H9 (cell line): ENCODE measurements at regions not wholly inside any gene's neighbourhood (a gene's known extent, or its start where the extent isn't known, plus 50 kb on each side); places are given as distances from the start of the nearest gene placed in this dataset.

ENCODE experiments used
- DNase-seq: peaks from one replicate; pipeline ENCODE4 v3.0.0-alpha.2; 2017
- H2AFZ ChIP-seq: one replicate; pipeline ENCODE4 v1.6.1; 2013; ENCODE audit warnings: mild to moderate bottlenecking, low read length, control low read depth, moderate library complexity
- H2AK5ac ChIP-seq: 2 replicates; pipeline ENCODE4 v1.6.1; 2013; ENCODE audit warnings: low read length, control low read depth, mixed read lengths; ENCODE audit not compliant: insufficient read length
- H2BK120ac ChIP-seq: one replicate; pipeline ENCODE4 v1.6.1; 2013; ENCODE audit warnings: low read depth, mild to moderate bottlenecking, low read length, control low read depth, inconsistent platforms; ENCODE audit not compliant: poor library complexity, severe bottlenecking
- H2BK12ac ChIP-seq: 2 replicates; pipeline ENCODE4 v1.6.1; 2013; ENCODE audit warnings: low read length, control low read depth, mixed read lengths, low read depth; ENCODE audit not compliant: insufficient read length
- H2BK15ac ChIP-seq: 2 replicates; pipeline ENCODE4 v1.6.1; 2013; ENCODE audit warnings: low read depth, low read length, control low read depth
- H2BK20ac ChIP-seq: one replicate; pipeline ENCODE4 v1.6.1; 2013; ENCODE audit warnings: low read depth, mild to moderate bottlenecking, low read length, control low read depth, inconsistent platforms; ENCODE audit not compliant: poor library complexity, severe bottlenecking
- H2BK5ac ChIP-seq: 2 replicates; pipeline ENCODE4 v1.6.1; 2013; ENCODE audit warnings: low read length, control low read depth, mixed read lengths; ENCODE audit not compliant: insufficient read length
- H3K14ac ChIP-seq: 2 replicates; pipeline ENCODE4 v1.6.1; 2013; ENCODE audit warnings: low read length, control low read depth; ENCODE audit not compliant: insufficient read depth
- H3K18ac ChIP-seq: 2 replicates; pipeline ENCODE4 v1.6.1; 2013; ENCODE audit warnings: low read depth, mild to moderate bottlenecking, mixed read lengths, low read length, control low read depth; ENCODE audit not compliant: insufficient read length
- H3K23ac ChIP-seq: 2 replicates; pipeline ENCODE4 v1.6.1; 2013; ENCODE audit warnings: low read length, control low read depth, mixed read lengths, low read depth; ENCODE audit not compliant: insufficient read length
- H3K23me2 ChIP-seq: 2 replicates; pipeline ENCODE4 v1.6.1; 2013; ENCODE audit warnings: low read depth, mild to moderate bottlenecking, mixed read lengths, low read length, control low read depth; ENCODE audit not compliant: insufficient read length, poor library complexity, severe bottlenecking
- H3K27ac ChIP-seq: 2 replicates; pipeline ENCODE4 v1.5.1; 2013; ENCODE audit warnings: low read length, control low read depth, mixed read lengths, low read depth; ENCODE audit not compliant: insufficient read length
- H3K27me3 ChIP-seq: 2 replicates; pipeline ENCODE4 v1.6.1; 2013; ENCODE audit warnings: low read length, control low read depth, inconsistent platforms; ENCODE audit not compliant: insufficient read depth
- H3K4ac ChIP-seq: 2 replicates; pipeline ENCODE4 v1.6.1; 2013; ENCODE audit warnings: low read depth, mild to moderate bottlenecking, control low read depth, inconsistent platforms, low read length, moderate library complexity
- H3K4me1 ChIP-seq: 2 replicates; pipeline ENCODE4 v1.6.1; 2013; ENCODE audit warnings: low read length, control low read depth, inconsistent platforms; ENCODE audit not compliant: insufficient read depth
- H3K4me2 ChIP-seq: 2 replicates; pipeline ENCODE4 v1.6.1; 2013; ENCODE audit warnings: low read length, control low read depth, mixed read lengths; ENCODE audit not compliant: insufficient read length, insufficient read depth
- H3K56ac ChIP-seq: 2 replicates; pipeline ENCODE4 v1.6.1; 2013; ENCODE audit warnings: low read depth, mild to moderate bottlenecking, mixed read lengths, low read length, control low read depth; ENCODE audit not compliant: insufficient read length
- H3K79me1 ChIP-seq: 2 replicates; pipeline ENCODE4 v1.6.1; 2013; ENCODE audit warnings: low read depth, mild to moderate bottlenecking, moderate library complexity, low read length, control low read depth, inconsistent platforms; ENCODE audit not compliant: insufficient read depth, poor library complexity, severe bottlenecking
- H3K79me2 ChIP-seq: 2 replicates; pipeline ENCODE4 v1.6.1; 2013; ENCODE audit warnings: low read length, control low read depth, inconsistent platforms; ENCODE audit not compliant: insufficient read depth
- H3K9ac ChIP-seq: 2 replicates; pipeline ENCODE4 v1.6.1; 2013; ENCODE audit warnings: low read length, control low read depth, mixed read lengths; ENCODE audit not compliant: insufficient read length; ENCODE audit errors: extremely low read depth
- H3K9me3 ChIP-seq: one replicate; pipeline ENCODE4 v1.6.1; 2013; ENCODE audit warnings: low read depth, low read length, inconsistent platforms; ENCODE audit not compliant: control insufficient read depth
- H3T11ph ChIP-seq: one replicate; pipeline ENCODE4 v1.6.1; 2013; ENCODE audit warnings: mild to moderate bottlenecking, low read length, control low read depth, inconsistent platforms
- H4K20me1 ChIP-seq: one replicate; pipeline ENCODE4 v1.6.1; 2013; ENCODE audit not compliant: control insufficient read depth, insufficient read length, insufficient read depth
- H4K5ac ChIP-seq: 2 replicates; pipeline ENCODE4 v1.6.1; 2013; ENCODE audit warnings: low read depth, mild to moderate bottlenecking, mixed read lengths, low read length, control low read depth; ENCODE audit not compliant: insufficient read length
- H4K8ac ChIP-seq: replicated peaks from 2 replicates; pipeline ENCODE4 v1.6.1; 2013; ENCODE audit warnings: low read length, control low read depth, mixed read lengths, low read depth; ENCODE audit not compliant: insufficient read length
- H4K91ac ChIP-seq: 2 replicates; pipeline ENCODE4 v1.6.1; 2013; ENCODE audit warnings: low read depth, mild to moderate bottlenecking, moderate library complexity, mixed read lengths, low read length, control low read depth; ENCODE audit not compliant: insufficient read length
- H3K27ac Mint-ChIP-seq, 3 experiments: 2 replicates in 2 of 3; 3 replicates in 1 of 3; pipeline ENCODE4 v1.8.0; 2020 to 2021; ENCODE audit warnings: mixed read lengths in 3 of 3, mild to moderate bottlenecking in 1 of 3, moderate library complexity in 1 of 3
- H3K27me3 Mint-ChIP-seq: 2 replicates; pipeline ENCODE4 v1.8.0; 2021; ENCODE audit warnings: low read depth, mild to moderate bottlenecking, moderate library complexity, mixed read lengths
- H3K36me3 Mint-ChIP-seq, 3 experiments: 2 replicates in 2 of 3; 3 replicates in 1 of 3; pipeline ENCODE4 v1.8.0; 2020 to 2021; ENCODE audit warnings: low read depth in 3 of 3, mixed read lengths in 3 of 3; ENCODE audit not compliant: insufficient read depth in 1 of 3
- H3K4me1 Mint-ChIP-seq, 2 experiments: 2 replicates each; pipeline ENCODE4 v1.8.0; 2020; ENCODE audit warnings: mixed read lengths in 2 of 2
- H3K4me3 Mint-ChIP-seq, 2 experiments: 2 replicates in 1 of 2; 3 replicates in 1 of 2; pipeline ENCODE4 v1.8.0; 2020 to 2021; ENCODE audit warnings: mild to moderate bottlenecking in 2 of 2, mixed read lengths in 2 of 2, moderate library complexity in 1 of 2
- H3K9me3 Mint-ChIP-seq, 2 experiments: 2 replicates in 1 of 2; 3 replicates in 1 of 2; pipeline ENCODE4 v1.8.0; 2020; ENCODE audit warnings: mild to moderate bottlenecking in 2 of 2, mixed read lengths in 2 of 2, moderate library complexity in 1 of 2
- WGBS: extraction: QIAGEN DNeasy Blood & Tissue Kit; methylation state at CpG from one replicate; pipeline ENCODE4 v1.1.7; 2013; ENCODE audit warnings: missing lambda C conversion rate, low lambda C conversion rate, mixed read lengths; ENCODE audit not compliant: insufficient read length; ENCODE audit errors: extremely low coverage; 5-methylcytosine and 5-hydroxymethylcytosine counted together
- TF ChIP-seq, protein P1 (sequence below): fragments of 200-600 bp; sonication (generic); conservative IDR thresholded peaks from 3 replicates; pipeline ENCODE4 v1.8.0; 2021; ENCODE audit warnings: antibody characterized with exemption, mild to moderate bottlenecking

GRCh38 chr2:58852243-58852642 is 611.1 kb upstream of the FANCL start:
- Histone ChIP-seq H4K20me1 (no peaks in the 10 kb centered on the region), H3K23ac (no peak overlapping the region), H2BK20ac (no peak overlapping the region), H3K18ac (no peak overlapping the region), H3K79me2 (no peaks in the 10 kb centered on the region), H3K4ac (no peak overlapping the region), H3K4me2 (no peak overlapping the region), H3K23me2 (no peaks in the 10 kb centered on the region), H3K27ac (no peak overlapping the region), H2BK12ac (no peak overlapping the region), H4K5ac (no peak overlapping the region), H3K27me3 (no peaks in the 10 kb centered on the region), H2AK5ac (no peak overlapping the region), H4K8ac (no peak overlapping the region), H3T11ph (no peak overlapping the region), H3K14ac (no peak overlapping the region), H2AFZ (no peak overlapping the region), H2BK5ac (no peak overlapping the region), H3K56ac (no peak overlapping the region), H2BK120ac (no peak overlapping the region), H4K91ac (no peak overlapping the region), H3K9ac (no peak overlapping the region), H3K9me3 (no peaks in the 10 kb centered on the region), H3K4me1 (peaks cover 4% of the 10 kb centered on the region; the same call in 1 of the 2 replicates), H2BK15ac (no peak overlapping the region), H3K79me1 (no peaks in the 10 kb centered on the region)
- Mint-ChIP-seq H3K27me3 (no peaks in the 10 kb centered on the region), H3K27ac (no peak overlapping the region), H3K4me3 (no peak overlapping the region), H3K36me3 (peaks cover 0 to 5% (median 0%) of the 10 kb centered on the region in 3 experiments; a peak in 2 of 7 replicates), H3K4me1 (peaks cover 12 to 14% of the 10 kb centered on the region in 2 experiments), H3K9me3 (peaks cover 4% of the 10 kb centered on the region in 2 experiments; a peak in 3 of 5 replicates)
- TF ChIP-seq, protein P1, sequence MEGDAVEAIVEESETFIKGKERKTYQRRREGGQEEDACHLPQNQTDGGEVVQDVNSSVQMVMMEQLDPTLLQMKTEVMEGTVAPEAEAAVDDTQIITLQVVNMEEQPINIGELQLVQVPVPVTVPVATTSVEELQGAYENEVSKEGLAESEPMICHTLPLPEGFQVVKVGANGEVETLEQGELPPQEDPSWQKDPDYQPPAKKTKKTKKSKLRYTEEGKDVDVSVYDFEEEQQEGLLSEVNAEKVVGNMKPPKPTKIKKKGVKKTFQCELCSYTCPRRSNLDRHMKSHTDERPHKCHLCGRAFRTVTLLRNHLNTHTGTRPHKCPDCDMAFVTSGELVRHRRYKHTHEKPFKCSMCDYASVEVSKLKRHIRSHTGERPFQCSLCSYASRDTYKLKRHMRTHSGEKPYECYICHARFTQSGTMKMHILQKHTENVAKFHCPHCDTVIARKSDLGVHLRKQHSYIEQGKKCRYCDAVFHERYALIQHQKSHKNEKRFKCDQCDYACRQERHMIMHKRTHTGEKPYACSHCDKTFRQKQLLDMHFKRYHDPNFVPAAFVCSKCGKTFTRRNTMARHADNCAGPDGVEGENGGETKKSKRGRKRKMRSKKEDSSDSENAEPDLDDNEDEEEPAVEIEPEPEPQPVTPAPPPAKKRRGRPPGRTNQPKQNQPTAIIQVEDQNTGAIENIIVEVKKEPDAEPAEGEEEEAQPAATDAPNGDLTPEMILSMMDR, result no peak
- DNase-seq, result no peak
- no CpG with 5 or more reads among the region's 5 CpGs for WGBS
